Lower lobe of right lung (tissue), 2 donors: ENCODE measurements at regions not wholly inside any gene's neighbourhood (a gene's known extent, or its start where the extent isn't known, plus 50 kb on each side); places are given as distances from the start of the nearest gene placed in this dataset.

Source experiments
- ATAC-seq, 2 donors: fragments of 200-7000 bp; cut with Tn5 transposase; one replicate each; pipeline ENCODE4 v1.9.1; 2020 to 2022; ENCODE audit warnings: mild to moderate bottlenecking in 2 of 2, moderate library complexity in 2 of 2
- DNase-seq: peaks from one replicate; pipeline ENCODE4 v3.0.0-alpha.2; 2020
- H3K27ac ChIP-seq: fragments of 200-600 bp; one replicate; pipeline ENCODE4 v1.8.0; 2022
- H3K27me3 ChIP-seq: fragments of 200-600 bp; one replicate; pipeline ENCODE4 v1.8.0; 2022; ENCODE audit warnings: low read depth
- H3K36me3 ChIP-seq: fragments of 200-600 bp; one replicate; pipeline ENCODE4 v1.8.0; 2022; ENCODE audit warnings: mild to moderate bottlenecking
- H3K4me1 ChIP-seq: fragments of 200-600 bp; one replicate; pipeline ENCODE4 v1.8.0; 2022
- H3K4me3 ChIP-seq: fragments of 200-600 bp; one replicate; pipeline ENCODE4 v1.8.0; 2022; ENCODE audit warnings: mild to moderate bottlenecking
- H3K9me3 ChIP-seq: fragments of 200-600 bp; one replicate; pipeline ENCODE4 v1.8.0; 2022
- intact Hi-C: fragments of 100-400 bp; cut with DNase I; formaldehyde crosslinking; loops from one replicate; pipeline ENCODE4 v1.11.0; 2022
- TF ChIP-seq, protein P1 (sequence below): fragments of 200-600 bp; IDR thresholded peaks from one replicate; pipeline ENCODE4 v1.8.0; 2022; ENCODE audit warnings: antibody characterized with exemption, mild to moderate bottlenecking
- donor health status: DM: no; HTN: yes; CAD: no; lungs with severe emphysema.

DNA sequence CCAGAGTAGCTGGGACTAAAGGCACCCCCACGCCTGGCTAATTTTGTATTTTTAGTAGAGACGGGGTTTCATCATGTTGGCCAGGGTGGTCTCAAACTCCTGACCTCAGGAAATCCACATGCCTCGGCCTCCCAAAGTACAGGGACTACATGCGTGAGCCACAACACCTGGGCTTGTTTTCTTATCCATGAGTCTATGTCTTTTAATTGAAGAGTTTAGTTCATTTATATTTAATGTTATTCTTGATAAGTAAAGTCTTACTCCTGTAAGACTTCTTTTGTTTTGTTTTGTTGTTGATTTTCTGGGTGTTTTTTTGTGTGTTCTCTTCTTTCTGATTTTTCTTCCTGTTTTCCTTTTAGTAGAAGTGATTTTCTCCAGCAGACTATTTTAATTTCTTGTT, 621.0 kb downstream of the LTN1 start:
- TF ChIP-seq, protein P1, sequence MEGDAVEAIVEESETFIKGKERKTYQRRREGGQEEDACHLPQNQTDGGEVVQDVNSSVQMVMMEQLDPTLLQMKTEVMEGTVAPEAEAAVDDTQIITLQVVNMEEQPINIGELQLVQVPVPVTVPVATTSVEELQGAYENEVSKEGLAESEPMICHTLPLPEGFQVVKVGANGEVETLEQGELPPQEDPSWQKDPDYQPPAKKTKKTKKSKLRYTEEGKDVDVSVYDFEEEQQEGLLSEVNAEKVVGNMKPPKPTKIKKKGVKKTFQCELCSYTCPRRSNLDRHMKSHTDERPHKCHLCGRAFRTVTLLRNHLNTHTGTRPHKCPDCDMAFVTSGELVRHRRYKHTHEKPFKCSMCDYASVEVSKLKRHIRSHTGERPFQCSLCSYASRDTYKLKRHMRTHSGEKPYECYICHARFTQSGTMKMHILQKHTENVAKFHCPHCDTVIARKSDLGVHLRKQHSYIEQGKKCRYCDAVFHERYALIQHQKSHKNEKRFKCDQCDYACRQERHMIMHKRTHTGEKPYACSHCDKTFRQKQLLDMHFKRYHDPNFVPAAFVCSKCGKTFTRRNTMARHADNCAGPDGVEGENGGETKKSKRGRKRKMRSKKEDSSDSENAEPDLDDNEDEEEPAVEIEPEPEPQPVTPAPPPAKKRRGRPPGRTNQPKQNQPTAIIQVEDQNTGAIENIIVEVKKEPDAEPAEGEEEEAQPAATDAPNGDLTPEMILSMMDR, result no peak
- no peaks in the 10 kb centered on the region for H3K27me3 ChIP-seq
- no peak for ATAC-seq
- no peak for DNase-seq
- H3K4me3 ChIP-seq, result no peak overlapping the region
- no peaks in the 10 kb centered on the region for H3K4me1 ChIP-seq
- H3K27ac ChIP-seq, result no peak overlapping the region
- intact Hi-C loops, result no loop called here
- peaks cover 11% of the 10 kb centered on the region for H3K9me3 ChIP-seq
- H3K36me3 ChIP-seq, result no peaks in the 10 kb centered on the region

DNA sequence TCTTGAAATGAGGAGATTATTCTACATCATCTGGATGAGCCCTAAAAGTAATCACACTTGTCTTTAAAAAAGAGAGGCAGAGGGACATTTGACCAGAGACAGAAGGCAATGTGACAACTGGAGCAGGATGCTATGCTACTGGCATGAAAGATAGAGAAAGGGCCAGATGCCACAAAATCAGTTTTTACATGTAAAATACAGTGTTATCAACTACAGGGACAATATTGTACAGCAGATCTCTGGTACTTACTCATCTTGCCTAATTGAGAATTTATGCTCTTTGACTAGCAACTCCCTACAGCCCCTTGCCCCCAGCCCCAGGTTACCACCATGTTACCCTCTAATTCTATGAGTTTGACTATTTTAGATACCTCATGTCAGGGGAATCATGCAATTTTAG, 633.4 kb downstream of the LTN1 start:
- H3K27me3 ChIP-seq, result no peaks in the 10 kb centered on the region
- intact Hi-C loops, result no loop called here
- H3K27ac ChIP-seq, result no peak overlapping the region
- no peaks in the 10 kb centered on the region for H3K9me3 ChIP-seq
- no peak for ATAC-seq
- no peaks in the 10 kb centered on the region for H3K4me1 ChIP-seq
- no peak for DNase-seq
- H3K4me3 ChIP-seq, result no peak overlapping the region
- H3K36me3 ChIP-seq, result no peaks in the 10 kb centered on the region
- TF ChIP-seq, protein P1, result no peak

DNA sequence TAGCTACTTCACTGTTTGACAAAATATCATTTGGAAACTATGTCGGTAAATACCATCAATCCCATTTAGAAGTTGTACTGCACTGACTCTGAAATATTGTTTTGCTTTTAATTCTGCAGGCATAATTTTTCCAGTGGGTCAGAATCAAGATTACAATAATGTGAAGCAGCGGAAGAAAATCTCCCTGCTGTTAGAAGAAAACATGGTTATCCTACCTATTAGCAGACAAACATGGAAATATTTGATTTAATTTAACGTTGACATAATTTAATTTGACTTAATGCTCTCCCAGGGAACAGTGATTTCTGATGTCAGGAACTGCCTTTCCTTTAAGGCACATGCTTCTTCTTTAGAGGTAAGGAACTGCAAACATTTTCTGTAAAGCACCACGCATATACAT, 634.0 kb downstream of the LTN1 start:
- Histone ChIP-seq H3K36me3 (no peaks in the 10 kb centered on the region), H3K27me3 (no peaks in the 10 kb centered on the region), H3K4me3 (no peak overlapping the region), H3K9me3 (no peaks in the 10 kb centered on the region), H3K4me1 (no peaks in the 10 kb centered on the region), H3K27ac (no peak overlapping the region)
- TF ChIP-seq, protein P1, result no peak
- DNase-seq, result no peak
- intact Hi-C loops, result no loop called here
- no peak for ATAC-seq

DNA sequence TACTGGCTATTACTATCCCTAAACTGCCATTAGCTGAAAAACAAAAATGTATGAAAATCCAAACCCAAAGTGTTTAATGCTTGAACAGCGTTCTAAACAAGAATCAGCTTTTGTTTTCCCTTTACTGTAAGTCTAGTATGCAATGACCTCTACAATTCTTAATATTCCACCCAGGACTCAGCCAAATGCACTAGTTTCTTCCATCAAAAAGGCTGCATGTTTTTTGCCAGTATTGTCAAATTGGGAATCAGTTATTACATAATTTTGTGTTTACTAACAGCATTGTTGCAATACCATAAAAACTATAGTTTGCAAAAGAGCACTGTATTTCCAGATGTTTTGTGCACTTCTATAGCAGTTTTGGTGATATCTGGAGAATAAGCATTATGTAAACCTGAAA, 634.5 kb downstream of the LTN1 start:
- Histone ChIP-seq H3K4me1 (no peaks in the 10 kb centered on the region), H3K36me3 (no peaks in the 10 kb centered on the region), H3K9me3 (no peaks in the 10 kb centered on the region), H3K27me3 (no peaks in the 10 kb centered on the region), H3K4me3 (no peak overlapping the region), H3K27ac (no peak overlapping the region)
- TF ChIP-seq, protein P1, result no peak
- intact Hi-C loops, result no loop called here
- DNase-seq (no peak), ATAC-seq (no peak)

DNA sequence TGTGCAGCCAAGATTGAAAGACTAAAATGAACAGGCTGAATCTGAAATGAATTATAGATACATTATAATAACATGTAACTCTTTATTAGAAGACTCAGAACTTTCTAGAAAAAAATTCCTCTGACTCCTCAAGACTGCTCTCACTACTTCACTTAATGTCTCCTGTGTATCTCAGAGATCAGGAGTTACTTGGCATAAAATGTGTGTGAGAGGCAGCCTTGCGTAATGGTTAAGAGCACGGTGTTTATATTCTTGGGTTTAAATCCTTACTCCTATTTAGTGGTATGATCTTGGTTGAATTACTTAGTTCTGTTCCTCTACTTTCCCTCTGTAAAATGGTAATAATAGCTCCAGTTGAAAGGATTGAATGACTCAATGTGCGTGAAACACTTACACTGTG, 634.9 kb downstream of the LTN1 start:
- TF ChIP-seq, protein P1, result no peak
- Histone ChIP-seq H3K4me3 (no peak overlapping the region), H3K4me1 (no peaks in the 10 kb centered on the region), H3K27ac (no peak overlapping the region), H3K36me3 (no peaks in the 10 kb centered on the region), H3K9me3 (no peaks in the 10 kb centered on the region), H3K27me3 (no peaks in the 10 kb centered on the region)
- DNase-seq (no peak), ATAC-seq (no peak)
- intact Hi-C loops, result no loop called here

DNA sequence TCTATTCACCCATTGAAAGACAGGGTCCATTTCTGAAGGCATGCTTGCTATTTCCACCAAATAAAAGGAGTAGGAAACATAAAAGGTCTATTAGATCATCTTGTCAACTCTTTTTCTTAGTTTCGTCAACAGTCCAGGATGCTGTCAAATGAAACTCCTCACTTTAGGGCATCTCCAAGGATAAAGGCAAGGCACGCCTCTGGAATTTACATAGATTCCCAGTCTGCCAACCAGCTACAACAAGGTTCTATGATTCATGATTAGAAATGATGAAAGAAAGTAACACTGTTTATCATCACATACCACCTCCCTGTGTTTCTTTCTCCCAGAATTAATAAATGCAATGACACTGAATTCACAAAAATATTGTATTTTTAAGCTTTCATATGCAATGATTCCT, 636.3 kb downstream of the LTN1 start:
- Histone ChIP-seq H3K36me3 (no peaks in the 10 kb centered on the region), H3K27ac (no peak overlapping the region), H3K4me1 (no peaks in the 10 kb centered on the region), H3K27me3 (no peaks in the 10 kb centered on the region), H3K4me3 (no peak overlapping the region), H3K9me3 (no peaks in the 10 kb centered on the region)
- DNase-seq, result no peak
- intact Hi-C loops, result no loop called here
- ATAC-seq, result no peak
- TF ChIP-seq, protein P1, result no peak
